GM19452 (cell line): ENCODE measurements at regions not wholly inside any gene's neighbourhood (a gene's known extent, or its start where the extent isn't known, plus 50 kb on each side); places are given as distances from the start of the nearest gene placed in this dataset.
"Not testable (repeated sequence)": the region's sequence is repeated elsewhere in the genome, so short reads cannot be mapped to it uniquely, and the experiment has no call there.

Experiments
- ATAC-seq: cut with Tn5 transposase; IDR thresholded peaks from one replicate; pipeline ENCODE4 v1.9.1; 2021; ENCODE audit not compliant: unreplicated experiment

DNA sequence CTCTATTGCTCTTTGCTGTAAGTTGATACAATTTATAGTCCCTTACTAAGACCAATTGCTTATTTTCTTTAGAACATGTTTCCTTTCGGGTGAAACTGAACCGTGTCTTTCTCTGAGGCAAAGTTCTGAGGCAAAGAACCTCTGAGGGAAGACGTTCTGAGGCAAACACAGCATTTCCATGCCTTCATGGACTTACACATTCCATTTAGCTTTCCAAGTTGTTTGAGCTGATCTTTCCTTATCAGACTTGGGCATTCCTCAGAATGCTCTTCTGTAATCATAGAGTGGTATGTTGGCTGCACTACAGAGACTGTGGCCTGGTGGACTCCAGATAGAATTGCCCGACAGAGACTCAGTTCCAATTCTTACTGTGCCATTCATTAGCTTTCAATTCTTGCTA is 579.1 kb downstream of the KCTD12 start:
- ATAC-seq: no peak

DNA sequence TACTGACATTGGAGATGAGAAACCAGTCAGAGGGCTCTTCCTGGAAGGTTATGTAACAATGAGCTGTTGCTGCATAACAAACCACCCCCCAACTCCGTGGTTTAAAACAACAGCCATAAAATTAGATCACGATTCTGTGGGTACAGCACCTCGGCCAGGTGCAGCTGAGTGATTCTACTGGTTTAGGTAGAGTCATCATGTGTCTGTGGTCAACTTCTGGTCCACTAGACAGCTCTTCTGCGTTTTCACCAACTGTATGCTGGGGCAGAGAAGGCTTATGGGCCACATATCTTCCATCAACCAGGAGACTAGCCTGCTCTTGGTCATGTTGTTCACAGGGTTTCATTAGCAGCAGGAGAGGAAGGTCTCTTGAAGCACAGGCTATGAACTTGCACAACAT is 585.5 kb downstream of the KCTD12 start:
- ATAC-seq: no peak

- ATAC-seq: no peak
Measured at GRCh38 chr13:76297331-76297730, 588.9 kb downstream of the KCTD12 start.

DNA sequence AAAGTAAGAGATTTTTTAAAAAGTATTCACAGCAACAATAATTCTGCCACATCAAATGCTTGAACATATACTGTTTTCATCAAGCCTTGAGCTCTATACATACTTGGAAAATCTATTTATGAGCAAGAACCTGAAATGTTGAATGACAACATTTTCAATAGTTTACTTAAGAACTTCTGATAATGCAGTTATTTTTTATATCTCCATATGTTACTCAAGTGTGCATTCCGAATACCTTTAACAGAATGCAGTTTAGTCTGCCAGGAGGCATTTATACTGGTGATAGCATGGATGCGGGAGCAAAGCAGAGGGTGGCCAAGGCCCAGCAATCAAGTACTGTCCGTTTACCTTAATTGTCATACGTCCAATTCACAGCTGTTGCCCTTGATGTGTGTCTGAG is 589.5 kb downstream of the KCTD12 start:
- ATAC-seq: no peak

- not testable (repeated sequence) for ATAC-seq
Measured at GRCh38 chr13:76295020-76295419, 591.2 kb downstream of the KCTD12 start.

DNA sequence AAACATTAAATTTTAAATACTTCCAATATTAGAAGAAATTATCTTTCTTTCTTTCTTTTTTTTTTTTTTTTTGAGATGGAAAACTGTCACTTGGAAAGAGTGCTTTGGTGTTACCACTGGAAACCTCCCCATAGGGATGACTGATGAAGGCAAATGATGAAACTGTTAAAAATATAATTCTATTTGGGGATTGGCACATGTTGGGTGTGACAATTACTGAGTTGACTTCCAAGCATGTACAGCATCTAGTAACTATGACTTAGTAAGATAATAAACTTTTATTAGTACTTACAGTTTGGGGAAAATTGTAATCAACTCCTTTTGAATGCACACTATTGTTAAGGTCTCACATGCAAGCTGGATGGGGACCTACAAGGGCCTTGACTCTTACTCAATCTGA is 592.5 kb downstream of the KCTD12 start:
- ATAC-seq: no peak

- no peak for ATAC-seq
Measured at GRCh38 chr13:76293346-76293745, 592.9 kb downstream of the KCTD12 start.

DNA sequence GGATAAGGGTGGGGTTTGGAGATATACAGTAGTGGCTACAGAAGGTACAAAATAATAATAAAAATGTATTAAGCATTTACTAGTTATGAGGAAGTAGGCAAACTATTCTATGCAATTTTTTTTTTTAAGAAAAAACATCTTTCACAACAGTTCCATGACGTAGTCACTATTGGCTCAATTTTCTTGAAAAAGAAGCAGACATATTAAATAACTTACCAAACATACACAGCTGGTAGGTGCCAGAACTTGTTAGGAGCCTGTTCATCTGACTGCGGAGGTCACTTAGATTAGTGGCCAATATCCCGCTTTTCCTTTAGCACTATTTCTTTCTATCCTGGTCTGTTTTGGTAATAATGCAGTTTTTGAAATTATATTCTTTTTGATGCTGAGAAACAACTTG is 593.5 kb downstream of the KCTD12 start:
- ATAC-seq: no peak

DNA sequence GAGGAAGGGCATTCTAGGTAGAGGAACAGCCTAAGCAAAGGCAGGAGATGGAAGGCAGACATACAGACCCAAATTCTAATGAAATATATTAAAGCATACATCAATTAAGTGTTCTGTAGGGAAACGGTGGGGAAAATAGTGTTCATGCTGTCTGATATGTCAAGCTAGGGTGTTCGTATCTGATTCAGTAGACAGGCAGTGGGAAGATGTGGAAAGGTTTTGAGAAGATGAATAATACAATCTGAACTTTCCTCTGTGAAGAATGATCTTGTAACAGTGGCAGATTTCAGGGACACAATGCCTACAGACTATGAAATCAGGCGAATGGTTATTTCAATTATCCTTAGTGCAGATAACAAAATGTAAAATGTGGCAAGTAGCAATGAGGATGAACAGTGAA is 594.2 kb downstream of the KCTD12 start:
- ATAC-seq: no peak

GRCh38 chr13:76289558-76289957 is 596.6 kb downstream of the KCTD12 start:
- ATAC-seq: no peak

GRCh38 chr13:76286178-76286577 is 600.0 kb downstream of the KCTD12 start:
- no peak for ATAC-seq

GRCh38 chr13:76285463-76285862 is 600.7 kb downstream of the KCTD12 start:
- ATAC-seq: no peak

GRCh38 chr13:76279766-76280165 is 606.4 kb downstream of the KCTD12 start:
- not testable (repeated sequence) for ATAC-seq

GRCh38 chr13:76271728-76272232 is 614.4 kb downstream of the KCTD12 start:
- ATAC-seq: no peak

DNA sequence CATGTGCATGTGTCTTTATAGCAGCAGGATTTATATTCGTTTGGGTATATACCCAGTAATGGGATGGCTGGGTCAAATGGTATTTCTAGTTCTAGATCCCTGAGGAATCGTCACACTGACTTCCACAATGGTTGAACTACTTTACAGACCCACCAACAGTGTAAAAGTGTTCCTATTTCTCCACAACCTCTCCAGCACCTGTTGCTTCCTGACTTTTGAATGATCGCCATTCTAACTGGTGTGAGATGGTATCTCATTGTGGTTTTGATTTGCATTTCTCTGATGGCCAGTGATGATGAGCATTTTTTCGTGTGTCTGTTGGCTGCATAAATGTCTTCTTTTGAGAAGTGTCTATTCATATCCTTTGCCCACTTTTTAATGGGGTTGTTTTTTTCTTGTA is 617.9 kb downstream of the KCTD12 start:
- ATAC-seq: not testable (repeated sequence)

DNA sequence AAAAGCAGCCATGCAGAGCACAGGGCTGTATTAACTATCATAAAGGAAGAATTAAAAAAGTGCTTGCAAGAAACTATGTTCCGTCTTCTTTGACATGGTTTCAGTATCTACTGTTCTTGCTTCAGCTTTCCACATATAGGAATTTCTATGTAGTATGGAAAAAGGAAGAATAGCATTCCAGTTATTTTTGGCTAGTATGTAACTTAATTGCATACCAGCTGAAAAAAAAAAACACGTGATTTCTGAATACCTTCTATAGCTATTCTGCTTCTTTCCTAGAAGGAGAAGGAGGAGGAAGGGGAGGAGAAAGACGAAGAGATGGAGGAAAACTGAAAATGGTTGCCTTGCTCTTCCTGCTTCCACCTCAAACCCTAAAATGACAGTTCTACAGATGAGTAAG is 619.0 kb downstream of the KCTD12 start:
- ATAC-seq: no peak

DNA sequence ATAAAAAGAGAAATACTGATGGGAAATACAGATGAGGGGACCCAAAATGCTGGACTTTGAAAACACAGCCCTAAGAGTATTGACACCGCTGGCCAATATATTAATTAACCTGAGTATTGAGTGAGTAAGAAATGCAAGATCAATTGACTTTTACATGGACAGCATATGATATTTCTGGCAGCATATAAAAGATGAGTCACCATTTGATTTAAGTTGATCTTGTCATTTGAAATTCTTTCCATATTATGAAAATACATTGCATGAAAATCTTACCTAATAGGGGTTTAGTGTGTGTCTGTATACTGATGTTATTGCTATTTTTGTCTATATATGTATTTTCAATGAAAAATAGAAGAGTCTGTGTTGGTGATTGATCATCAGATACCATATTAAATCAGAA is 619.6 kb downstream of the KCTD12 start:
- ATAC-seq: no peak

DNA sequence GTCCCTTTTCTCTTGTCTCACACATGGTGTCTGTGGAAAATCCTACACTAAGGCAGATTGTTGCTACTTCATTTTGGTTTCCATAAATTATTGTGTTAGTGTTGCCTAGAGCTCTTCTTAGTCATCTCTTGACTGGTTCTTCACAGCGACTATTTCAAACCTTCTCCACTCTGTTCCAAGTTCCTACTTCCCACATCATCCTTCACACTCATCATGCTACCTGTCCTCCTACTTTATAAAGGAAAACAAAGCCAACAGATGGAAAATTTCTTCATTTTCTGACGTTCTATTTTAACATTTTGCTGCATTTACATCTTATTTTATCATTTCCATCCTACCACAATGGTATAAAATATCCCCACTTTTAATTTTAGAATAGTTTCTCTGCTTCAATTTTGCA is 614.1 kb downstream of the LMO7 start:
- ATAC-seq: no peak

DNA sequence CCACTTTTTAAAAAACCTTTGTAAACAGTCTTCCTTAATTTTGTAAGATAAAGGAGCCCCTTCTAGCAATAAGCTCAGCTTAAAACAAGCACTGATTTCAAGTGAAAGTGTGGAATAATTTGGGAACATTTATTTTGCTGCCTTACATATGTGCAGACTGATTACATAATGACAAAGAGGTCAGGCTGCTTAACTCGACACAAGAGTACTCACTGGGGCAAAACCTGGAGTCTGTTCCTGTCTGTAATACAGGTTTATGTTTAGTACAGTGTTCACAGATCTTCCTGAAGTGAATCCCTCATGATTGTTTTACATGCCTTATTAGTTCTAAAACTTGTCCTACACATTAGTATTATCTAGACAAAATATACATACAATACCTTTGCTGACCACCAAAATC is 609.8 kb downstream of the LMO7 start:
- no peak for ATAC-seq

DNA sequence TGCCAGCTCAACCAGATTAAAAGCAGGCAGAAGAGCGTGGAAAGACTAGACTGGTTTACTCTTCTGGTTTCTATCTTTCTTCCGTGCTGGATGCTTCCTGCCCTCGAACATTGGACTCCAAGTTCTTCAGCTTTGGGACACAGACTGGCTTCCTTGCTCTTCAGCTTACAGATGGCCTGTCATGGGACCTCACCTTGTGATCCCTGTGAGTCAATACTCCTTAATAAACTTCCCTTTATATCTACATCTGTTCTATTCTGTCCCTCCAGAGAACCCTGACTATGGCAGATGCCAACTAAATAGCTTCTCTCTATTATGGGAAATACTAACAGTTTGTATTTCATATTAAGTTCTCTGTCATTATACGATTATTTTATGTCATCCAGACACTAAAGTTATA is 609.1 kb downstream of the LMO7 start:
- ATAC-seq: no peak

DNA sequence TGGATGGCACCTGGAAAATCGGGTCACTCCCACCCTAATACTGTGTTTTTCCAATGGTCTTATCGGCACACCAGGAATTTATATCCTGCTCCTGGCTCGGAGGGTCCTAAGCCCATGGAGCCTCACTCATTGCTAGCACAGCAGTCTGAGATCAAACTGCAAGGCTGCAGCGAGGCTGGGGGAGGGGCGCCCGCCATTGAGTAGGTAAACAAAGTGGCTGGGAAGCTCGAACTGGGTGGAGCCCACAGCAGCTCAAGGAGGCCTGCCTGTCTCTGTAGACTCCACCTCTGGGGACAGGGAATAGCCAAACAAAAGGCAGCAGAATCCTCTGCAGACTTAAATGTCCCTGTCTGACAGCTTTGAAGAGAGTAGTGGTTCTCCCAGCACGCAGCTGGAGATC is 607.0 kb downstream of the LMO7 start:
- ATAC-seq: not testable (repeated sequence)

GRCh38 chr13:76239031-76239680 is 603.0 kb downstream of the LMO7 start:
- ATAC-seq: no peak

- no peak for ATAC-seq
Measured at GRCh38 chr13:76231522-76232167, 595.5 kb downstream of the LMO7 start.
